SK-N-SH treated with all-trans-retinoic acid at 6 μM for 48 hours (cell line): ENCODE measurements at regions not wholly inside any gene's neighbourhood (a gene's known extent, or its start where the extent isn't known, plus 50 kb on each side); places are given as distances from the start of the nearest gene placed in this dataset.

Source experiments
- ATAC-seq: fragments of 200-7000 bp; cut with Tn5 transposase; 3 replicates; pipeline ENCODE4 v1.9.1; 2020; ENCODE audit warnings: mild to moderate bottlenecking, moderate library complexity
- ARNTL ChIP-seq: fragments of 450-650 bp; formaldehyde crosslinking; IDR thresholded peaks from 2 replicates; pipeline ENCODE4 v1.5.0; 2020; ENCODE audit warnings: low read depth, mild to moderate bottlenecking, moderate library complexity, borderline replicate concordance
- CSDC2 ChIP-seq: fragments of 250-450 bp; sonication (Bioruptor Pico); IDR thresholded peaks from 2 replicates; pipeline ENCODE4 v1.5.0; 2020; ENCODE audit warnings: mild to moderate bottlenecking, moderate library complexity
- ESRRG ChIP-seq: fragments of 250-450 bp; sonication (Bioruptor Pico); IDR thresholded peaks from 2 replicates; pipeline ENCODE4 v1.6.1; 2021; ENCODE audit warnings: mild to moderate bottlenecking
- GLIS3 ChIP-seq: fragments of 250-450 bp; sonication (Bioruptor Pico); IDR thresholded peaks from 2 replicates; pipeline ENCODE4 v1.5.0; 2020; ENCODE audit warnings: mild to moderate bottlenecking, moderate library complexity
- ISL1 ChIP-seq: fragments of 250-450 bp; sonication (Bioruptor Pico); IDR thresholded peaks from 2 replicates; pipeline ENCODE4 v2.1.2; 2022; ENCODE audit warnings: mild to moderate bottlenecking, moderate library complexity
- OSR1 ChIP-seq: fragments of 250-450 bp; sonication (Bioruptor Pico); IDR thresholded peaks from 2 replicates; pipeline ENCODE4 v1.8.0; 2022; ENCODE audit warnings: moderate library complexity, mild to moderate bottlenecking, inconsistent platforms
- PPARA ChIP-seq: fragments of 250-450 bp; sonication (Bioruptor Pico); IDR thresholded peaks from 2 replicates; pipeline ENCODE4 v1.5.0; 2020; ENCODE audit warnings: mild to moderate bottlenecking, borderline replicate concordance
- RARB ChIP-seq: fragments of 250-450 bp; sonication (Bioruptor Pico); IDR thresholded peaks from 2 replicates; pipeline ENCODE4 v1.8.0; 2021; ENCODE audit warnings: mild to moderate bottlenecking, moderate library complexity
- SNAI2 ChIP-seq: fragments of 250-450 bp; sonication (Bioruptor Pico); IDR thresholded peaks from 2 replicates; pipeline ENCODE4 v1.5.0; 2020; ENCODE audit warnings: mild to moderate bottlenecking, moderate library complexity
- TCF4 ChIP-seq: fragments of 250-450 bp; sonication (Bioruptor Pico); IDR thresholded peaks from 2 replicates; pipeline ENCODE4 v1.8.0; 2021; ENCODE audit warnings: mild to moderate bottlenecking, moderate library complexity, borderline replicate concordance
- TOX ChIP-seq: fragments of 250-450 bp; sonication (Bioruptor Pico); IDR thresholded peaks from 2 replicates; pipeline ENCODE4 v1.8.0; 2021; ENCODE audit warnings: mild to moderate bottlenecking, moderate library complexity, borderline replicate concordance
- TSHZ2 ChIP-seq: fragments of 250-450 bp; sonication (Bioruptor Pico); IDR thresholded peaks from 2 replicates; pipeline ENCODE4 v1.5.0; 2020; ENCODE audit warnings: mild to moderate bottlenecking, moderate library complexity
- ZC3H10 ChIP-seq: fragments of 250-450 bp; sonication (Bioruptor Pico); IDR thresholded peaks from 2 replicates; pipeline ENCODE4 v1.5.1; 2021; ENCODE audit warnings: mild to moderate bottlenecking, moderate library complexity
- ZFP3 ChIP-seq: fragments of 250-450 bp; sonication (Bioruptor Pico); IDR thresholded peaks from 2 replicates; pipeline ENCODE4 v1.5.0; 2020; ENCODE audit warnings: mild to moderate bottlenecking, moderate library complexity
- ZFP30 ChIP-seq: fragments of 450-650 bp; formaldehyde crosslinking; IDR thresholded peaks from 2 replicates; pipeline ENCODE4 v1.5.0; 2022; ENCODE audit warnings: mild to moderate bottlenecking, moderate library complexity
- ZNF565 ChIP-seq: fragments of 450-650 bp; formaldehyde crosslinking; conservative IDR thresholded peaks from 2 replicates; pipeline ENCODE4 v1.5.0; 2020; ENCODE audit warnings: low read depth, mild to moderate bottlenecking, moderate library complexity
- ZNF70 ChIP-seq: fragments of 450-650 bp; formaldehyde crosslinking; IDR thresholded peaks from 2 replicates; pipeline ENCODE4 v1.5.0; 2020; ENCODE audit warnings: mild to moderate bottlenecking, moderate library complexity
- ZNF8 ChIP-seq: fragments of 450-650 bp; formaldehyde crosslinking; IDR thresholded peaks from 2 replicates; pipeline ENCODE4 v1.5.0; 2020; ENCODE audit warnings: mild to moderate bottlenecking, moderate library complexity
- TF ChIP-seq, protein P1 (sequence below): fragments of 250-450 bp; sonication (Bioruptor Pico); IDR thresholded peaks from 2 replicates; pipeline ENCODE4 v1.8.0; 2020; ENCODE audit warnings: mild to moderate bottlenecking, moderate library complexity, borderline replicate concordance
- TF ChIP-seq, protein P2 (sequence below): fragments of 250-450 bp; sonication (Bioruptor Pico); IDR thresholded peaks from 2 replicates; pipeline ENCODE4 v1.5.1; 2021; ENCODE audit warnings: mild to moderate bottlenecking, moderate library complexity
- TF ChIP-seq, protein P3 (sequence below): fragments of 250-450 bp; sonication (Bioruptor Pico); IDR thresholded peaks from 2 replicates; pipeline ENCODE4 v1.8.0; 2021; ENCODE audit warnings: low read depth, mild to moderate bottlenecking, moderate library complexity, borderline replicate concordance

- ATAC-seq: no peak
- TF ChIP-seq, protein P1, sequence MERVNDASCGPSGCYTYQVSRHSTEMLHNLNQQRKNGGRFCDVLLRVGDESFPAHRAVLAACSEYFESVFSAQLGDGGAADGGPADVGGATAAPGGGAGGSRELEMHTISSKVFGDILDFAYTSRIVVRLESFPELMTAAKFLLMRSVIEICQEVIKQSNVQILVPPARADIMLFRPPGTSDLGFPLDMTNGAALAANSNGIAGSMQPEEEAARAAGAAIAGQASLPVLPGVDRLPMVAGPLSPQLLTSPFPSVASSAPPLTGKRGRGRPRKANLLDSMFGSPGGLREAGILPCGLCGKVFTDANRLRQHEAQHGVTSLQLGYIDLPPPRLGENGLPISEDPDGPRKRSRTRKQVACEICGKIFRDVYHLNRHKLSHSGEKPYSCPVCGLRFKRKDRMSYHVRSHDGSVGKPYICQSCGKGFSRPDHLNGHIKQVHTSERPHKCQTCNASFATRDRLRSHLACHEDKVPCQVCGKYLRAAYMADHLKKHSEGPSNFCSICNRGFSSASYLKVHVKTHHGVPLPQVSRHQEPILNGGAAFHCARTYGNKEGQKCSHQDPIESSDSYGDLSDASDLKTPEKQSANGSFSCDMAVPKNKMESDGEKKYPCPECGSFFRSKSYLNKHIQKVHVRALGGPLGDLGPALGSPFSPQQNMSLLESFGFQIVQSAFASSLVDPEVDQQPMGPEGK (CRISPR knock-in tag): no peak
- TF ChIP-seq ZFP30 (no peak), ZFP3 (no peak), GLIS3 (CRISPR knock-in tag) (no peak), RARB (CRISPR knock-in tag) (no peak)
- TF ChIP-seq, protein P2, sequence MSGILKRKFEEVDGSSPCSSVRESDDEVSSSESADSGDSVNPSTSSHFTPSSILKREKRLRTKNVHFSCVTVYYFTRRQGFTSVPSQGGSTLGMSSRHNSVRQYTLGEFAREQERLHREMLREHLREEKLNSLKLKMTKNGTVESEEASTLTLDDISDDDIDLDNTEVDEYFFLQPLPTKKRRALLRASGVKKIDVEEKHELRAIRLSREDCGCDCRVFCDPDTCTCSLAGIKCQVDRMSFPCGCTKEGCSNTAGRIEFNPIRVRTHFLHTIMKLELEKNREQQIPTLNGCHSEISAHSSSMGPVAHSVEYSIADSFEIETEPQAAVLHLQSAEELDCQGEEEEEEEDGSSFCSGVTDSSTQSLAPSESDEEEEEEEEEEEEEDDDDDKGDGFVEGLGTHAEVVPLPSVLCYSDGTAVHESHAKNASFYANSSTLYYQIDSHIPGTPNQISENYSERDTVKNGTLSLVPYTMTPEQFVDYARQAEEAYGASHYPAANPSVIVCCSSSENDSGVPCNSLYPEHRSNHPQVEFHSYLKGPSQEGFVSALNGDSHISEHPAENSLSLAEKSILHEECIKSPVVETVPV (CRISPR knock-in tag): no peak
These were observed 249.8 kb upstream of the AKR1E2 start for GRCh38 chr10:4576206-4576605.

GRCh38 chr10:4569151-4569550 is 256.9 kb upstream of the AKR1E2 start:
- TF ChIP-seq ZNF8 (CRISPR knock-in tag) (no peak), ZNF70 (CRISPR knock-in tag) (no peak), ZFP3 (no peak), ZFP30 (no peak), GLIS3 (CRISPR knock-in tag) (no peak), ARNTL (CRISPR knock-in tag) (no peak)
- TF ChIP-seq, protein P2 (CRISPR knock-in tag): no peak
- TF ChIP-seq, all 23 proteins: peak for 0
- ATAC-seq: no peak

DNA sequence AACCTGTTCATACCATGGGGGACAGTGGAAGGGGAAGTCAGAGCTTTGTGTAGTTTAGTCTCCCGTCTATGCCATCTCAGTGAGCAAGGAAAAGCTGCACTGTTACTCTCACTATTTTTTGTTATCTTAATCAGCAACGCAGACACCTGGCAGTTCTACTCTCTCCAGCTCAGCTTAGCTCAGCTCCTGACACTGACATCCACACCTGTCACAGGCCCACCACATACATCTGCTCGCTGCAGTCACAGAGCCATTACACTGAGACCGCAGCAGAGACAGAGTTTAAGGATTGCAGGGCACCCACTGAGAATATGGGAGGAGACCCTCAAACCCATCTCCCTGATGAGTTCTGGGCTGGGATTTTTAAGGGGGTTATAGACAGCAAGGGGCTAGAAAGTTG is 257.3 kb upstream of the AKR1E2 start:
- no peak for ATAC-seq
- TF ChIP-seq ZC3H10 (CRISPR knock-in tag) (no peak), TSHZ2 (CRISPR knock-in tag) (no peak), RARB (CRISPR knock-in tag) (no peak), GLIS3 (CRISPR knock-in tag) (no peak), ZNF565 (CRISPR knock-in tag) (no peak), ISL1 (CRISPR knock-in tag) (no peak), PPARA (CRISPR knock-in tag) (no peak), CSDC2 (CRISPR knock-in tag) (no peak), OSR1 (CRISPR knock-in tag) (no peak), ZNF8 (CRISPR knock-in tag) (no peak), ESRRG (CRISPR knock-in tag) (no peak), TOX (no peak), TCF4 (no peak), SNAI2 (CRISPR knock-in tag) (no peak), ZFP3 (no peak), ARNTL (CRISPR knock-in tag) (no peak)
- TF ChIP-seq, protein P3, sequence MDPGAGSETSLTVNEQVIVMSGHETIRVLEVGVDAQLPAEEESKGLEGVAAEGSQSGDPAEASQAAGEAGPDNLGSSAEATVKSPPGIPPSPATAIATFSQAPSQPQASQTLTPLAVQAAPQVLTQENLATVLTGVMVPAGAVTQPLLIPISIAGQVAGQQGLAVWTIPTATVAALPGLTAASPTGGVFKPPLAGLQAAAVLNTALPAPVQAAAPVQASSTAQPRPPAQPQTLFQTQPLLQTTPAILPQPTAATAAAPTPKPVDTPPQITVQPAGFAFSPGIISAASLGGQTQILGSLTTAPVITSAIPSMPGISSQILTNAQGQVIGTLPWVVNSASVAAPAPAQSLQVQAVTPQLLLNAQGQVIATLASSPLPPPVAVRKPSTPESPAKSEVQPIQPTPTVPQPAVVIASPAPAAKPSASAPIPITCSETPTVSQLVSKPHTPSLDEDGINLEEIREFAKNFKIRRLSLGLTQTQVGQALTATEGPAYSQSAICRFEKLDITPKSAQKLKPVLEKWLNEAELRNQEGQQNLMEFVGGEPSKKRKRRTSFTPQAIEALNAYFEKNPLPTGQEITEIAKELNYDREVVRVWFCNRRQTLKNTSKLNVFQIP (CRISPR knock-in tag): no peak
- TF ChIP-seq, protein P2 (CRISPR knock-in tag): no peak
